Activated CD4-positive, CD25-positive, alpha-beta regulatory T cell treated with anti-CD3 and anti-CD28 coated beads, Interleukin-2, amount 50 U/mL, for 16 hours (primary cell): ENCODE measurements at regions not wholly inside any gene's neighbourhood (a gene's known extent, or its start where the extent isn't known, plus 50 kb on each side); places are given as distances from the start of the nearest gene placed in this dataset.
A peak's percentile ranks its signal among the peaks of the same experiment; 100 is the strongest.
"Not testable (repeated sequence)": the region's sequence is repeated elsewhere in the genome, so short reads cannot be mapped to it uniquely, and the experiment has no call there.

Experiments
- DNase-seq: peaks from one replicate; pipeline ENCODE4 v3.0.0-alpha.2; 2020; ENCODE audit warnings: low read depth, low spot score

- DNase-seq = no peak
Measured at GRCh38 chr6:85357651-85358050, 92.2 kb upstream of the NT5E start.

GRCh38 chr6:85356743-85357142, 93.1 kb upstream of the NT5E start:
- DNase-seq = not testable (repeated sequence)

- no peak for DNase-seq
Measured at GRCh38 chr6:85355816-85356215, 94.1 kb upstream of the NT5E start.

DNA sequence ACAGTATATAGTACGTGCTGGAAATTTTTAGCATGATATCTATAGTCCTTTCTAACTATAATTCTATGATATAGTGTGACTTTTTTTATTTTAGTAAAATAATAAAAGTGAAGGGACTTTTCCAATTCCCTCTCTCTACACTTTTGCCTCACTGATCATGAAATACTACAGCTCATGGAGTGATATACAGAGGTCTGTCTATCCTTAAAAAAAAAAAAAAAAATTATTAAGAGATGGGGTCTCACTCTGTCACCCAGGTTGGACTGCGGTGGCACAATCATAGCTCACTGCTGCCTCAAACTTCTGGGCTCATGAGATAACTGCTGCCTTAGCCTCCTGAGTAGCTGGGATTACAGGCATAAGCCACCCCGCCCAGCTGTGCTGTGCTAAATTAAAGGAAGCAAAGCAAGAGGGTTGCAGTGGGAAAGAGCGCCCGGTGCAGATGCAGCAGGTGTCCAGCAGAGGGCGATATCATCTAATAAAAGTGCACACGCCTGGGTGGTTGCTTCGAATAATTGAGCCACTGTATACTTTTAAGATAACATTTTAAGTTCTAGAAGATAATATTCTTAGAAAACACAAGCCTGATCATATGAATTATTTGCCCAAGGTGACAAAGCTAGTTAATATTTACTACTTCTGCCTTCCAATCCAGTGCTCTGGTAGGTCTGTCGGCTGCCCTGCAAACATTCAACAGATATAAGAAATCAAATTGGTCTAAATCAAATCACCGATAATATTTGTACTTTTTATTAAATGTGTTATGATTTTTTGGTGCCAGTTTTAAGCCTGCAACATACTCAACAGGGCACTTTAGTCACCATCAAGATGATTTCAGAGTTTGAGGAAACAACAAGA, 94.9 kb upstream of the NT5E start:
- no peak for DNase-seq

DNA sequence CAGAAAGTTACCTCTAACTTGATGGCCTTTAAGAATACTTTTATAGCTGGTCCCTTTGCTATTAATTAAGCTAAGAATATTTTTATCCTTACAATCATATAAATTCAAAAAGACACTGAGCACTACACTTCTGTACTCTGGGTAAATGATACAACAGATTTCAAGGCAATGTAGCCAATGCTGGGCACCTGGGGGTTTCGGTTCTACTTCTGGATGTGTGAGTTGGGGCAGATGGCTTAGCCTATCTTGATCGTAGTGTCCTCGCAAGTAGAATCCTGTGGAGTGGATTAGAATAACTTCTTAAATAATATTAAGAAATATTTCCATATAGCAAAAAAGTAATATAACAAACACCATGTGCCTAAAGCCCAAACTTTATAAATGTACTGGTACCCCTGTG, 96.9 kb upstream of the NT5E start:
- DNase-seq = no peak

DNA sequence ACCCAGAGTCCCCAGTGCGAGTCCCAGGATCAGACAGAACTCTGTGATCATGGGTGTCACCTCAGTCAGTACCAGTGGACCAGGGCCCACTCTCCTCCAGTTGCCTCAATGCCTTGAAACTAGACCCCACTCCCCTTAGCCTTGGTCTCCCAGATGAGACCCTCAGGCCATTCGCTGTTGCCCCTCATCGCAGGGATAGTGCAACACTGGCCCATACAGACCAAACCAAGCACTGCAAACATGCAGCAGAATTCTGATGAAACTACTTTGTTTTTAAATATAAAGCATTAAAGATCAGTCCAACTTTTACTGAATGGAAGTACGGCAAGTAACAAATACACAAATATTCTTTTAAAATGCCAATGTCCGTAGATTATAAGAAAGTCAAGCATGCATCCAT, 101.2 kb upstream of the NT5E start:
- no peak for DNase-seq

GRCh38 chr6:85347812-85348211, 102.1 kb upstream of the NT5E start:
- DNase-seq = no peak

DNA sequence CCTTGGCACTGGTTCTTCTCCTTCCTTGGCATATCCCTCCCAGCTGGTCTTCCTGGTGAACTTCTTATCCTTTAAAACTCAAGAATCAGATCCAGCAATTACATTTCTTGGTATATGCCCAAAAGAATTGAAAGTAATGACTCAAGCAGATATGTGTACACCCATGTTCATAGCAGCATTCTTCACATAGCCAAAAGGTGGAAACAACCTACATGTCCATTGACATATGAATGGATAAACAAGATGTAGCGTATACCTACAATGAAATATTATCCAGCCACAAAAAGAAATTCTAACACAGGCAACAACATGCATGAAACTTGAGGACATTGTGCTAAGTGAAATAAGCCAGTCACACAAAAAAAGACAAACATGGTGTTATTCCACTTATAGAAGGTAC, 103.7 kb upstream of the NT5E start:
- no peak for DNase-seq

DNA sequence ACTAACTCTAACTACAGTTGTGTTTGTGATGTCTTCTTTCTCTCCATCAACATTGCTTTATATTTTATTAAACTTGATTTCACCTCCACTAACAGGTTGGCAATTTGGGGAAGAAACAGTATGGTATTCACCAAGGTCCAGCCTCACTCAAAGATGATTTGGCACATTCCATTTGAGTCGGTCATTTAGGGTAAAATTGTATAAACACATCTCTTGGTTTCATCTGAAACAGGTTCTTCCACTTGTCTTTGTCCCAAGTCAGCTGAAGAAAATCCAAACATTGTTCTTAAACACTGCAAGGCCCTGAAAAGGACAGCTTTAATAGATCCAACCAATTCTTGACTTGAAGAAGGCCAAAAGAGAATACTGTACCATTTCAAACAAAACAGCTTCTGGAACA, 104.9 kb upstream of the NT5E start:
- no peak for DNase-seq

DNA sequence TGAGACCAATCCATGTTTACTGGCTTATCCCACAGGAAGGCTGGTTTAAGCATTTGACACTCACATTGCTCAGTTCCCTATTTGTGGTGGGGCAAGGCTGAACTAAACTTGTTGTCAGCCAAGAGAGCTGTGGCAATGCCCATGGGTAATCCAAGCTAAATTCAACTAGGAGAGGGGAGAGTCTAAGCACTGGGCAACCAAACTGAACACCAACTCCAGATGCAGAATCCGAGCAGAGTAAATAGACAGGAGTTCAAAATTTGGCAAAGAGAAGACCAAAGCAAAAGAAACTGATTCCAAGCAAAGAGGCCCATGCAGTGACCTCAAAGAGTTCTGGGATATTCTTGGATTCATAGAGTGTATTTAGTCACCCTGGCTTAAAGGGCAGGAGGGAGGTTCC, 106.5 kb upstream of the NT5E start:
- no peak for DNase-seq

DNA sequence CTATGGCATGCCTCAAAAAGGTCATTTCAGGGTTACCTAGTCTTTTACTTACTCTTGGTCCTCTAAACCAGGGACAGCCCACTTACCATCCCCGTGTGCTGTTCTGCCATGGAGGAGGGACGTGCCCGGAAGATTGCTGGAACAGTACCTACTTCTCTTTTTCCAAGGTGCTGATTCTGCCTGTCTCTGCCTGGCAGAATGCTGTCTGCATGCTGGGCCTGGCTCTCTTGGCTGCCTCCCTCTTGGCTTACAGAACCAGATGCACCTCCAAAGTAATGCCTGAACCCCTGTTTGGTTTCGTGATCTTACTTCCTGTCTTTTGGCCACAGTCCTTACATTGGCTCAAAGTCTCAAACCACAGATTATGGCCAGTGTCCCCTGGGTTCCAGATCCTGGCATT, 120.7 kb upstream of the NT5E start:
- DNase-seq = no peak

GRCh38 chr6:85325811-85326210, 124.1 kb upstream of the NT5E start:
- DNase-seq = not testable (repeated sequence)

DNA sequence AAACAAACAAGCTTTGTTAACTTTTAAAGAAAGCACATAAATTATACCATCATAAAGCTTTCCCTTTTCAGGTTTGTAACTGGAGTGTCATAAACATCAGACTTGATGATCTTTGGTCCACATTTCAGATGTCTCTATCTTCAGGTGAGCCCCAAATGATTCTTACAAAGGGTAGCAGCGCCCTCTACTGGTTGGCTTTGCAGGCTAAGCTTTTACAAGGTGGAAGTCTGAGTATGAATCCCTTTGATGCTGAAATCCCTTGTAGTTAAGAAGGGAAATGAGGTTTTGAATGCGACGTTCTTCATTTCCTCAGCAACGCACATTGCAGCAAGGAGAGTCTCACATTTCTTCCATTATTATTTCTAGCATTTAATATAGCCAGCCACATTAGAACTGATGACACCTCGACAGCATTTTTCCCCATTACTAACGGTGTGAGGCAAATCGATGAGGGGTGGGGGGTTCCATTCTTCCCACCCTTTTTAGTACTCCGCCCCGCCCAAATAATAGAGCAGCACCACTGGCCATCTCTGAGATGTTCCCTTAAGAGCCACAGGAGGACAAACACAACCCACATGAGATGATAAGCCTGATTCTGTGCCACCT, 126.3 kb upstream of the NT5E start:
- DNase-seq = peak; percentile 38

GRCh38 chr6:85322446-85323105, 127.3 kb upstream of the NT5E start:
- DNase-seq = no peak

GRCh38 chr6:85321906-85322305, 128.0 kb upstream of the NT5E start:
- no peak for DNase-seq

DNA sequence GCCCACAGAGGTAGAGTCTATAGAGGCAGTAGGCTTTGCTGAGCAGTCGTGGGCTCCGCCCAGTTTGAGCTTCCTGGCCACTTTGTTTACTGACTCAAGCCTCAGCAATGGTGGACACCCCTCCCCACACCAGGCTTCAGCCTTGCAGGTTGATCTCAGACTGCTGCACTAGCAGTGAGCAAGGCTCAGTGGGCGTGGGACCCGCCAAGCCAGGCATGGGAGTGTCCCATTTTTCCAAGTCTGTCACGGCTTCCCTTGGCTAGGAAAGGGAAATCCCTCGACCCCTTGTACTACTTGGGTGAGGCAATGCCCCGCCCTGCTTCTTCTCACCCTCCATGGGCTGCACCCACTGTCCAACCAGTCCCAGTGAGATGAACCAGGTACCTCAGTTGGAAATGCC, 135.3 kb upstream of the NT5E start:
- DNase-seq = no peak

DNA sequence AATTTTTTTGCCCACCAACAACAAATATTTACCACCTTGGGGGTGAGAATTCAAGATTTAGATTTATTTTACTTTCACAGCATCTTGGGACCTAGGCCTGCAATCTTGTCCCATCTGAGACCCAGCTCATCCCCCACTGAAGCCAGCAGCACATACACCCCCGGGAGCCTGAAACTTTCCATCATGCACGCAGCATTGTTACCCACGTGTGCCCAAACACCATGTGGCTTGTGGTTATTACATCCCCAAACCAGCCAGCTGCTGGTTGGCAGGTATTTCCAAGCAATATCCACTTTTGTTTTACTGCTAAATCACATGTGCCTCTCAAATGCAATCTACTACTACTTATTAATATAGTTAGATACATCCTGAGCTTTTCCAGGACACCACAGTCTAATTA, 149.3 kb upstream of the NT5E start:
- no peak for DNase-seq

- no peak for DNase-seq
Measured at GRCh38 chr6:85298553-85298952, 151.3 kb upstream of the NT5E start.

- DNase-seq = no peak
Measured at GRCh38 chr6:85291326-85291725, 158.6 kb upstream of the NT5E start.

- no peak for DNase-seq
Measured at GRCh38 chr6:85287654-85288053, 162.2 kb upstream of the NT5E start.

GRCh38 chr6:85287158-85287557, 162.7 kb upstream of the NT5E start:
- no peak for DNase-seq

DNA sequence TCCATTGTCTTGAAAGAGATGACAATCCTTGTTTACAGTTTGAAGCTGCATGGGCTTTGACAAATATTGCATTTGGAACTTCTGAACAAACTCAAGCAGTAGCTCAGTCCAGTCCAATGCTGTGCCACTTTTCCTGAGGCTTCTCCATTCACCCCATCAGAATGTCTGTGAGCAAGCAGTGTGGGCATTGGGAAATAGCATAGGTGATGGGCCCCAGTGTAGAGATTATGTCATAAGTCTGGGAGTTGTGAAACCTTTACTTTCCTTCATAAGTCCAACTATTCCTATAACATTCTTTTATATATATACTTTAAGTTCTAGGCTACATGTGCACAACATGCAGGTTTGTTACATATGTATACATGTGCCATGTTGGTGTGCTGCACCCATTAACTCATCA, 163.4 kb upstream of the NT5E start:
- not testable (repeated sequence) for DNase-seq

DNA sequence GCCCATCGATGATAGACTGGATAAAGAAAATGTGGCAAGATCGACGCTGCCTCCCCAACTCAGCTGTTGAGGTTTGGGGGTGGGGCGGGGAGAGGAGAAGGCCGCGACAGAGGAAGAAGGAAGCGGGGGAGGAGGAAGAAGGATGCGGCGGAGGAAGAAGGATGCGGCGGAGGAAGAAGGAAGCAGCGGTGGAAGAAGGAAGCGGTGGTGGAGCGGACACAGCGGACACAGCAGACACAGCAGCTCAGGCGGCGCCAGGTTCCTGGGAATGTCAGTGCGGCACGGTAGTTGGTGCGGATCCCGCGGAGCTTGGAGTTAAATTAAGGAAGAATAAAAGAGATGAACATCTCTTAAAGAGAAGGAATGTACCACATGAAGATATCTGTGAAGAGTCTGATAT, 163.9 kb upstream of the NT5E start:
- no peak for DNase-seq
